ENCODE measurements at regions not wholly inside any gene's neighbourhood (a gene's known extent, or its start where the extent isn't known, plus 50 kb on each side); places are given as distances from the start of the nearest gene placed in this dataset.
"Not testable (repeated sequence)": the region's sequence is repeated elsewhere in the genome, so short reads cannot be mapped to it uniquely, and the experiment has no call there.

DNA sequence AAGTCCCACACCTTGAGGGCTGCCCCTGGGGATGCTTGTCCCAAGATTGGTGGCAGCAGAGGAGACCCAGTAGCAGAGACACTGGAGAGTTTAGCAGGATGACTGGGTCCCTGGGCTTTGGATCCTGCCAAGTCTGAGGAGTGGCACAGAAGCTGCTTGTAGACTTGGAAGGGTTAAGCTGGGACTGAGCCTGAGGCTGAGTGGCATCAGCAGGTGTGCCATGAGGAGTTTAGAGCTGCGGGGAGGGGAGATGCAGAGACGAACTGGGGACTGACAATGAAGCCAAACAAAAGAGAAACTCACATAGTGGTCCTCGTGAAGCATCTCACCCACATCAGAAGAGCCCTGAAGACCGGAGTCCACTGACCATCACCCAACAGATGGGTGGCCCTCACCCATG is 329.7 kb upstream of the KLHL29 start:
- no peaks in the 10 kb centered on the region for H3K9me3 ChIP-seq (ENCODE audit: low read length)
- H3K27me3 ChIP-seq (ENCODE audit: low read length) = no peaks in the 10 kb centered on the region; the same call in 1 of the 2 replicates
- H3K36me3 ChIP-seq (ENCODE audit: insufficient read depth, low read length) = no peaks in the 10 kb centered on the region
- H4K20me1 ChIP-seq (ENCODE audit: insufficient read depth, low read depth, low read length) = no peaks in the 10 kb centered on the region
- no peak overlapping the region for H3K27ac ChIP-seq (ENCODE audit: low read length)
- no peak overlapping the region for H3K4me2 ChIP-seq (ENCODE audit: low read depth, low read length, poor library complexity, severe bottlenecking)
- H3K9ac ChIP-seq (ENCODE audit: low read length) = no peak overlapping the region
- H3K4me3 ChIP-seq (ENCODE audit: low read length) = no peak overlapping the region
- no peak for DNase-seq
- H2AFZ ChIP-seq (ENCODE audit: low read length) = no peak overlapping the region
- no peaks in the 10 kb centered on the region for H3K79me2 ChIP-seq (ENCODE audit: low read length)
- no peaks in the 10 kb centered on the region for H3K9me2 ChIP-seq (replicated peaks; ENCODE audit: insufficient read depth, low read length)
- no peaks in the 10 kb centered on the region for H3K4me1 ChIP-seq (ENCODE audit: low read length)

DNA sequence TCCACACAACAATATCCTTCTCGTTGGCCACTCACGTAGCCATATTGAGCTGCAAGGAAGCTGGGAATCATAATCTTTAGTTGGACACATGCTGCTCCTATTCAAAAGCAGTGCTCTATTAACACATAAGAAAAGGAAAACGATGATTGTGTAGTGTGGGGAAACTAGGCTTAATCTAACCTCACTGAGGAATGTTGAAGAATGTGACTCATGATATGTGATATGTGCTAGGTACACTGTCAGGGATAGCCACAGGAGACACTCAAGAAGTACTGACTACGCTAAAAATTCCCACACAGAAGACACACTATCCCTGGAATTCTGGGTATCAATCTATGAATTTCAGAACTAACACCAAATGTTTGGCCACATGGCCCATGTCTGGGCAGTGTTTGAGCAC is 328.1 kb upstream of the KLHL29 start:
- H3K27me3 ChIP-seq (ENCODE audit: low read length); DNase-seq: not testable (repeated sequence)

DNA sequence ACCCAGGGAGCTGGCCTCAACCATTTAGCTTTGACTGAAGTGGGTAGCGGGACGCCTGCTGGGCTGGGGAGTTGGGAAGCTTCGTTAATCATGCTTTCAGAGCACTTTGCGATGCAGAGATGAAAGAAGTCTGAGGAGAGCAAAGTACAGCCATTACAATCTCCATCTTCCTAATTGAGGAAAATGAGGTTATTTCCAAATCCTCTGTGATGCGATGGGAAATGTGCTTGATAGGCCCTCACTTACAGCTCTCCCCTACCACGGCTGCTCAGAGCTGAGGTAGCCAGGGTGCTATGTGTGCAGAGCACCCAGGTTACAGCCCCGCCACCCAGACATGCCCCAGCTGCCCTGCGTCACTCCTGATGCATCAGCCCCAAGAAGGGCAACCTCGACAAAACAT is 326.5 kb upstream of the KLHL29 start:
- no peaks in the 10 kb centered on the region for H4K20me1 ChIP-seq (ENCODE audit: insufficient read depth, low read depth, low read length)
- H3K79me2 ChIP-seq (ENCODE audit: low read length) = no peaks in the 10 kb centered on the region
- H3K4me1 ChIP-seq (ENCODE audit: low read length) = no peaks in the 10 kb centered on the region
- no peaks in the 10 kb centered on the region; the same call in 1 of the 2 replicates for H3K27me3 ChIP-seq (ENCODE audit: low read length)
- no peaks in the 10 kb centered on the region for H3K36me3 ChIP-seq (ENCODE audit: insufficient read depth, low read length)
- no peak overlapping the region for H3K27ac ChIP-seq (ENCODE audit: low read length)
- H2AFZ ChIP-seq (ENCODE audit: low read length) = no peak overlapping the region
- no peak for DNase-seq
- no peak overlapping the region for H3K9ac ChIP-seq (ENCODE audit: low read length)
- no peak overlapping the region for H3K4me3 ChIP-seq (ENCODE audit: low read length)
- no peaks in the 10 kb centered on the region for H3K9me2 ChIP-seq (replicated peaks; ENCODE audit: insufficient read depth, low read length)
- H3K4me2 ChIP-seq (ENCODE audit: low read depth, low read length, poor library complexity, severe bottlenecking) = no peak overlapping the region
- no peaks in the 10 kb centered on the region for H3K9me3 ChIP-seq (ENCODE audit: low read length)

More for the DNA sequence above, 328.1 kb upstream of the KLHL29 start:
- H3K9me3 ChIP-seq (ENCODE audit: low read length); H2AFZ ChIP-seq (ENCODE audit: low read length); H3K79me2 ChIP-seq (ENCODE audit: low read length); H4K20me1 ChIP-seq (ENCODE audit: insufficient read depth, low read depth, low read length); H3K36me3 ChIP-seq (ENCODE audit: insufficient read depth, low read length); H3K4me2 ChIP-seq (ENCODE audit: low read depth, low read length, poor library complexity, severe bottlenecking); H3K4me1 ChIP-seq (ENCODE audit: low read length); H3K9ac ChIP-seq (ENCODE audit: low read length); H3K9me2 ChIP-seq (replicated peaks; ENCODE audit: insufficient read depth, low read length); H3K27ac ChIP-seq (ENCODE audit: low read length); H3K4me3 ChIP-seq (ENCODE audit: low read length): not testable (repeated sequence)

DNA sequence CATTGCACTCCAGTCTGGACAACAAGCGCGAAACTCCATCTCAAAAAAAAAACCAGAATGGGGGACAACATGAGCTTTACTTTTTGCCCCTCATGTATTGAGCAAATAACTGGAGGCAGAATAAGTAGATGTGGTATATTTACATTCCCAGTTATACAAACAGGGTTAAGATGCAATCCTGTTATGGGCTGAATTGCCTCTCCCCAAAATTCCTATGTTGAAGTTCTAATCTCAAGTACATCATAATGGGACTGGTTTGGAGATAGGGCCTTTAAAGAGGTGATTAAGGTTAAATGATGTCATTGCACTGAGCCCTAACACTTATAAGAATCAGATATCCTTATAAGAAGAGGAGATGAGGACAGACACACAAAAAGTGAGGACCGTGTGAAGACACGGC is 319.8 kb upstream of the KLHL29 start:
- no peak overlapping the region for H2AFZ ChIP-seq (ENCODE audit: low read length)
- no peak overlapping the region for H3K27ac ChIP-seq (ENCODE audit: low read length)
- no peak overlapping the region for H3K4me3 ChIP-seq (ENCODE audit: low read length)
- H4K20me1 ChIP-seq (ENCODE audit: insufficient read depth, low read depth, low read length) = no peaks in the 10 kb centered on the region
- no peaks in the 10 kb centered on the region for H3K9me3 ChIP-seq (ENCODE audit: low read length)
- H3K27me3 ChIP-seq (ENCODE audit: low read length) = 0 out of 2 replicates have a peak, but pooled peaks cover 3% of the 10 kb centered on the region
- no peak overlapping the region for H3K4me2 ChIP-seq (ENCODE audit: low read depth, low read length, poor library complexity, severe bottlenecking)
- no peaks in the 10 kb centered on the region for H3K4me1 ChIP-seq (ENCODE audit: low read length)
- H3K36me3 ChIP-seq (ENCODE audit: insufficient read depth, low read length) = no peaks in the 10 kb centered on the region
- no peaks in the 10 kb centered on the region for H3K79me2 ChIP-seq (ENCODE audit: low read length)
- H3K9me2 ChIP-seq (replicated peaks; ENCODE audit: insufficient read depth, low read length) = no peaks in the 10 kb centered on the region
- no peak for DNase-seq
- no peak overlapping the region for H3K9ac ChIP-seq (ENCODE audit: low read length)

DNA sequence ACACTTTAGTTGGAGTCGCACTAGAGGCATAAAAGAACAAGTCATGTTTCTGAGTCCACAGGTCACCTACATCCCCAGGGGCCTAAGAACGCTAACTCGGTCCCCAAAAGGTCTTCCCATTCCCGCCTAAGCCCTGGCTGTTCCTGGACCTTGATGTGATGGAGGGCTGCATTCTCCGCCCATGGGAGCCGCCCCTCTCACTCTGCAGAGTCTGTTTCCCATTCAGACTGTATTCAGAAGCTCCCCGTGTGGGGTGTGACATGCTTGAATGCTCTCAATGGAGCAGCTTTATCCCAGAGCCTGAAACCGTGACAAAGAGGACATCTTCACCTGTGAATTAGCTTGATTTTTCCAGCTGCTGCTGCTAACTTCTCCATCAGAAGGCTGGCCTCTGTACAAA is 319.0 kb upstream of the KLHL29 start:
- H3K4me3 ChIP-seq (ENCODE audit: low read length) = no peak overlapping the region
- DNase-seq = no peak
- no peak overlapping the region for H3K9ac ChIP-seq (ENCODE audit: low read length)
- H4K20me1 ChIP-seq (ENCODE audit: insufficient read depth, low read depth, low read length) = no peaks in the 10 kb centered on the region
- H3K79me2 ChIP-seq (ENCODE audit: low read length) = no peaks in the 10 kb centered on the region
- H3K9me3 ChIP-seq (ENCODE audit: low read length) = no peaks in the 10 kb centered on the region
- H2AFZ ChIP-seq (ENCODE audit: low read length) = no peak overlapping the region
- no peak overlapping the region for H3K4me2 ChIP-seq (ENCODE audit: low read depth, low read length, poor library complexity, severe bottlenecking)
- no peaks in the 10 kb centered on the region for H3K36me3 ChIP-seq (ENCODE audit: insufficient read depth, low read length)
- no peak overlapping the region for H3K27ac ChIP-seq (ENCODE audit: low read length)
- H3K27me3 ChIP-seq (ENCODE audit: low read length) = 0 out of 2 replicates have a peak, but pooled peaks cover 3% of the 10 kb centered on the region
- no peaks in the 10 kb centered on the region for H3K4me1 ChIP-seq (ENCODE audit: low read length)
- H3K9me2 ChIP-seq (replicated peaks; ENCODE audit: insufficient read depth, low read length) = no peaks in the 10 kb centered on the region

DNA sequence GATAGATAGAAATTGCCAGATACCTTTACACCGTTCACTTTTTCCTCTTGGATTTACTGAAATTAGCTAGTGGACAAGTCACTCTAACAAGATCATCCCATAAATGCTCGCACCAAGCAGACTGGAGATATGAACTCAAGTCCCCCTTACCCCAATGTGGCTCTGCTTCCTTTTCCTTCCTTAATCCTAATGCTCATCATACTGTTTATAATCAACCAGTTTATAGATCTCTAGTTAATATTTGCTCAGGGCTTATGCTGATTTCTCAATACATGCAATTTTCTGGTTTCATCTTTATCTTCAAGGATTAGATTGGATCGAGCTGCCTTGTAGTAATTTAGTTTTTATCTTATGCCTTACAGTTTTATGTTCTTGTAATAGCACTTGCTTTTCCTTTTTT is 318.3 kb upstream of the KLHL29 start:
- Histone ChIP-seq H3K9me3 (ENCODE audit: low read length) (no peaks in the 10 kb centered on the region), H3K79me2 (ENCODE audit: low read length) (no peaks in the 10 kb centered on the region), H3K36me3 (ENCODE audit: insufficient read depth, low read length) (no peaks in the 10 kb centered on the region), H3K27ac (ENCODE audit: low read length) (no peak overlapping the region), H3K9ac (ENCODE audit: low read length) (no peak overlapping the region), H4K20me1 (ENCODE audit: insufficient read depth, low read depth, low read length) (no peaks in the 10 kb centered on the region), H3K9me2 (replicated peaks; ENCODE audit: insufficient read depth, low read length) (no peaks in the 10 kb centered on the region), H3K4me3 (ENCODE audit: low read length) (no peak overlapping the region), H2AFZ (ENCODE audit: low read length) (no peak overlapping the region), H3K4me1 (ENCODE audit: low read length) (no peaks in the 10 kb centered on the region), H3K27me3 (ENCODE audit: low read length) (0 out of 2 replicates have a peak, but pooled peaks cover 3% of the 10 kb centered on the region), H3K4me2 (ENCODE audit: low read depth, low read length, poor library complexity, severe bottlenecking) (no peak overlapping the region)
- no peak for DNase-seq

DNA sequence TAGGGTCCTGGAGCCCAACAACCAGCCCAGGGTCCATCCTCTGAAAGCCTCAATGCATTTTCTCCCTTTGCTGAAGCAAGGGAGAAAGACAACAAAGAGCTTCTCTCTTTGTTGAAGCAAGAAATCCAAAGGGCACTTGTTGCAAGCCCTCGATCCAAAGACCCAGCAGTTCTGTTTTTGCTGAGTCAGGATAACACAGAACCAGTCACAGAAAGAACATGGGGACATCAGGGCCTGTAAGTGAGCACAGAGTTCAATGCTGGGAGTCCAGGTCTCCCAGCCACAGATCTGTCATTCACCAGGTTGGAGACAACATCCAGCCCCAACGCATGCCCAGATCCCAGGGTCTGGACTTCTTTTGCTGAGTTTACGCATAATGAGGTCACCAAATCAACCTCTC is 315.8 kb upstream of the KLHL29 start:
- Histone ChIP-seq H3K27ac (ENCODE audit: low read length) (no peak overlapping the region), H4K20me1 (ENCODE audit: insufficient read depth, low read depth, low read length) (no peaks in the 10 kb centered on the region), H2AFZ (ENCODE audit: low read length) (no peak overlapping the region), H3K79me2 (ENCODE audit: low read length) (no peaks in the 10 kb centered on the region), H3K4me3 (ENCODE audit: low read length) (no peak overlapping the region), H3K27me3 (ENCODE audit: low read length) (0 out of 2 replicates have a peak, but pooled peaks cover 3% of the 10 kb centered on the region), H3K9me3 (ENCODE audit: low read length) (no peaks in the 10 kb centered on the region), H3K4me2 (ENCODE audit: low read depth, low read length, poor library complexity, severe bottlenecking) (no peak overlapping the region), H3K36me3 (ENCODE audit: insufficient read depth, low read length) (no peaks in the 10 kb centered on the region), H3K9me2 (replicated peaks; ENCODE audit: insufficient read depth, low read length) (no peaks in the 10 kb centered on the region), H3K4me1 (ENCODE audit: low read length) (no peaks in the 10 kb centered on the region), H3K9ac (ENCODE audit: low read length) (no peak overlapping the region)
- DNase-seq = no peak

DNA sequence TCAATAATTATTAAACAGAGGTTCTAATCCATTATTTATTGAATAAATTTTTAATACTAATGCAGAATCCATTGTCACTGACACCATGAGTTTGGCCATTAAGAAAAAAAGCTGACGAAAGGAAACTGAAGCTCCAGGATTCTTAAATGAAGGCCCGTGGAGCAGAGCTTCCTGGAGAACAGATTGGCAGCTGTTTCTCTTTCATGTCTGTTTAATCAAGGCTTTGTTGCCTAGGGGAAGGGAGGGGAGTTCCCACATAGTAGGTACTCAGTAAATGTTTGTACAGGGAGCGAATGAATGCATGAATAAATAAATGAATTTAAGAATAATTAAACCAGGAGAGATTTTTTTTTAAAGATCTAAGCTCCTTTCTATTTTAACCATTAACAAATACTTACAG is 315.1 kb upstream of the KLHL29 start:
- Histone ChIP-seq H3K27ac (ENCODE audit: low read length) (no peak overlapping the region), H4K20me1 (ENCODE audit: insufficient read depth, low read depth, low read length) (no peaks in the 10 kb centered on the region), H3K9me3 (ENCODE audit: low read length) (no peaks in the 10 kb centered on the region), H3K36me3 (ENCODE audit: insufficient read depth, low read length) (no peaks in the 10 kb centered on the region), H2AFZ (ENCODE audit: low read length) (no peak overlapping the region), H3K79me2 (ENCODE audit: low read length) (no peaks in the 10 kb centered on the region), H3K4me2 (ENCODE audit: low read depth, low read length, poor library complexity, severe bottlenecking) (no peak overlapping the region), H3K4me1 (ENCODE audit: low read length) (no peaks in the 10 kb centered on the region), H3K9ac (ENCODE audit: low read length) (no peak overlapping the region), H3K4me3 (ENCODE audit: low read length) (no peak overlapping the region), H3K27me3 (ENCODE audit: low read length) (no peaks in the 10 kb centered on the region), H3K9me2 (replicated peaks; ENCODE audit: insufficient read depth, low read length) (no peaks in the 10 kb centered on the region)
- DNase-seq = no peak

DNA sequence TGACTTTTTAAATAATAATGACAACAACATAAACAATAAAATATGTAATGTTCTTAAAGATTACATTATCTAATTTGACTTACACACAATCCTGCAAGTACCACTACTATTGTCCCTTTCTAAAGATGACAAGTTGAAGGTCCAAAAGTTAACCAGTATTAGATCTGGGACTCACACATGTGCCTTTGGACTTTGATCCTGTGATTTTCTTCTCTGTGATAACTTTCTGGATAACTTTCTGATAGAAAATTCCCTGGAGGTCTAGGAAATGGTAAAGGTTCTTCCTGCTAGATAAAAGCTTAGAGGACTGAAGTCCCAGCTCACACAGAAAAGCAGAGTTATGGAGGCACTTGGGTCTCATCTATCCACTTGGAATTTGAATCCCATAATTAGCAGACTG is 311.9 kb upstream of the KLHL29 start:
- no peaks in the 10 kb centered on the region for H3K9me3 ChIP-seq (ENCODE audit: low read length)
- no peak overlapping the region for H3K27ac ChIP-seq (ENCODE audit: low read length)
- H3K79me2 ChIP-seq (ENCODE audit: low read length) = no peaks in the 10 kb centered on the region
- H3K9ac ChIP-seq (ENCODE audit: low read length) = no peak overlapping the region
- H4K20me1 ChIP-seq (ENCODE audit: insufficient read depth, low read depth, low read length) = no peaks in the 10 kb centered on the region
- no peak overlapping the region for H2AFZ ChIP-seq (ENCODE audit: low read length)
- no peak overlapping the region for H3K4me2 ChIP-seq (ENCODE audit: low read depth, low read length, poor library complexity, severe bottlenecking)
- H3K9me2 ChIP-seq (replicated peaks; ENCODE audit: insufficient read depth, low read length) = no peaks in the 10 kb centered on the region
- H3K4me1 ChIP-seq (ENCODE audit: low read length) = no peaks in the 10 kb centered on the region
- no peaks in the 10 kb centered on the region for H3K27me3 ChIP-seq (ENCODE audit: low read length)
- no peak for DNase-seq
- H3K4me3 ChIP-seq (ENCODE audit: low read length) = no peak overlapping the region
- H3K36me3 ChIP-seq (ENCODE audit: insufficient read depth, low read length) = no peaks in the 10 kb centered on the region

All from Karpas-422 (cell line).